ENCODE measurements at regions not wholly inside any gene's neighbourhood (a gene's known extent, or its start where the extent isn't known, plus 50 kb on each side); places are given as distances from the start of the nearest gene placed in this dataset.

DNA sequence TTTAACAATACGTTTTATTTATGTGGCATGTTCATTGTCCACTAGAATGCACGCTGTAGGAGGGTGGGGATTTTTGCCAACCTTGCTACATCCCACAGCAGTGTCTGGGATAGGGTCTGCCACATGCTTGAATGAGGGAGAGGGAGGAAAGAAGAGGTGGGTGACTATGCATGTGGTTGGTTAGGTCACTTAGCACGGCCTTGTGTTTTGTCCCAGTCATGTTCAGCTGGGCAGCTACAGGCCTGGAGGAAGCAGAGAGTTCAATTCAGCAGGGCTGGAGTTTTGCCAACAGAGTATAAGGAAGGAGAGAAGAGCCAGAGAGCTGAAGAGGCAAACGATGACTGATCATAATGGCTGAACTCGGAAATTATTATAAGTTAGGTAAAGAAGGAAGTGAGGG is 268.4 kb upstream of the NSMCE3 start:
- in situ Hi-C loops (cut with MboI; ENCODE audit: low sequenced_read_pairs) = no loop called here

More for the DNA sequence above, 268.4 kb upstream of the NSMCE3 start:
- no peaks in the 10 kb centered on the region for H3K79me1 ChIP-seq (ENCODE audit: low read depth in 1 of 2, low read length in 2 of 2)
- no peaks in the 10 kb centered on the region for H3K4me1 ChIP-seq (ENCODE audit: control insufficient read depth, insufficient read depth, low read length)
- H3K27ac ChIP-seq (ENCODE audit: insufficient read depth, low read length) = no peak overlapping the region
- no peak overlapping the region for H2AFZ ChIP-seq (replicated peaks; ENCODE audit: low read length, poor library complexity)
- intact Hi-C loops (cut with micrococcal nuclease) (no loop called here), dilution Hi-C loops (cut with HindIII; ENCODE audit: low sequenced_read_pairs, unreplicated experiment) (no loop called here)
- no peak overlapping the region for H3K4ac ChIP-seq (ENCODE audit: low read depth, low read length)
- H4K5ac ChIP-seq (ENCODE audit: low read depth, low read length) = no peak overlapping the region
- no peak overlapping the region for H2AK9ac ChIP-seq (replicated peaks; ENCODE audit: low read depth, low read length, poor library complexity)
- no peak overlapping the region for H2BK15ac ChIP-seq (ENCODE audit: low read depth, low read length)
- no peaks in the 10 kb centered on the region for H3K9me3 ChIP-seq (ENCODE audit: control insufficient read depth, insufficient read depth, low read length)
- no peak overlapping the region for H4K8ac ChIP-seq (ENCODE audit: low read depth in 2 of 2, low read length in 2 of 2)
- ChIA-PET POLR2A (ENCODE audit: unreplicated experiment) (no interaction called here), CTCF (no interaction called here)
- no peaks in the 10 kb centered on the region for H3K9me1 ChIP-seq (ENCODE audit: insufficient read depth, low read length)
- no peak overlapping the region for H3K56ac ChIP-seq (ENCODE audit: extremely low read depth, insufficient read depth, low read length)
- no peak overlapping the region for H3K4me3 ChIP-seq (ENCODE audit: insufficient read depth, low read depth, low read length)
- no peak for ATAC-seq (ENCODE audit: low read depth)
- no peak for DNase-seq
- H2BK120ac ChIP-seq (ENCODE audit: low read depth, low read length) = no peak overlapping the region
- no peak overlapping the region for H3K14ac ChIP-seq (replicated peaks; ENCODE audit: low read depth, low read length)
- BruUV-seq (replicated peaks) = no TSS peak
- no peak overlapping the region for H2AK5ac ChIP-seq (ENCODE audit: low read depth, low read length)
- H3K9ac ChIP-seq (ENCODE audit: low read depth, low read length) = no peak overlapping the region
- no peak overlapping the region for H2BK5ac ChIP-seq (ENCODE audit: low read depth, low read length, poor library complexity, severe bottlenecking)
- H4K91ac ChIP-seq (ENCODE audit: insufficient read depth, low read depth, low read length) = no peak overlapping the region
- TF ChIP-seq MAZ (IDR thresholded peaks at IDR 0.05; ENCODE audit: borderline replicate concordance, low read depth, low read length) (no peak), RFX5 (IDR thresholded peaks at IDR 0.05; ENCODE audit: low read depth, low read length) (no peak), RAD21 (IDR thresholded peaks at IDR 0.05; ENCODE audit: low read length) (no peak), FOS (IDR thresholded peaks at IDR 0.05; ENCODE audit: low read depth, low read length) (no peak), RCOR1 (IDR thresholded peaks at IDR 0.05; ENCODE audit: insufficient replicate concordance, low read length) (no peak), SMC3 (IDR thresholded peaks at IDR 0.05; ENCODE audit: low read depth, low read length) (no peak), BHLHE40 (IDR thresholded peaks at IDR 0.05; ENCODE audit: low read depth, low read length) (no peak), POLR2A (IDR thresholded peaks at IDR 0.05; ENCODE audit: low read depth, low read length) (no peak), CHD1 (IDR thresholded peaks at IDR 0.05; ENCODE audit: low read depth, low read length) (no peak)
- TF ChIP-seq, protein P1, sequence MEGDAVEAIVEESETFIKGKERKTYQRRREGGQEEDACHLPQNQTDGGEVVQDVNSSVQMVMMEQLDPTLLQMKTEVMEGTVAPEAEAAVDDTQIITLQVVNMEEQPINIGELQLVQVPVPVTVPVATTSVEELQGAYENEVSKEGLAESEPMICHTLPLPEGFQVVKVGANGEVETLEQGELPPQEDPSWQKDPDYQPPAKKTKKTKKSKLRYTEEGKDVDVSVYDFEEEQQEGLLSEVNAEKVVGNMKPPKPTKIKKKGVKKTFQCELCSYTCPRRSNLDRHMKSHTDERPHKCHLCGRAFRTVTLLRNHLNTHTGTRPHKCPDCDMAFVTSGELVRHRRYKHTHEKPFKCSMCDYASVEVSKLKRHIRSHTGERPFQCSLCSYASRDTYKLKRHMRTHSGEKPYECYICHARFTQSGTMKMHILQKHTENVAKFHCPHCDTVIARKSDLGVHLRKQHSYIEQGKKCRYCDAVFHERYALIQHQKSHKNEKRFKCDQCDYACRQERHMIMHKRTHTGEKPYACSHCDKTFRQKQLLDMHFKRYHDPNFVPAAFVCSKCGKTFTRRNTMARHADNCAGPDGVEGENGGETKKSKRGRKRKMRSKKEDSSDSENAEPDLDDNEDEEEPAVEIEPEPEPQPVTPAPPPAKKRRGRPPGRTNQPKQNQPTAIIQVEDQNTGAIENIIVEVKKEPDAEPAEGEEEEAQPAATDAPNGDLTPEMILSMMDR (conservative IDR thresholded peaks at IDR 0.05; ENCODE audit: low read depth, low read length) = no peak
- TF ChIP-seq, protein P2, sequence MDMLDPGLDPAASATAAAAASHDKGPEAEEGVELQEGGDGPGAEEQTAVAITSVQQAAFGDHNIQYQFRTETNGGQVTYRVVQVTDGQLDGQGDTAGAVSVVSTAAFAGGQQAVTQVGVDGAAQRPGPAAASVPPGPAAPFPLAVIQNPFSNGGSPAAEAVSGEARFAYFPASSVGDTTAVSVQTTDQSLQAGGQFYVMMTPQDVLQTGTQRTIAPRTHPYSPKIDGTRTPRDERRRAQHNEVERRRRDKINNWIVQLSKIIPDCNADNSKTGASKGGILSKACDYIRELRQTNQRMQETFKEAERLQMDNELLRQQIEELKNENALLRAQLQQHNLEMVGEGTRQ (IDR thresholded peaks at IDR 0.05; ENCODE audit: low read depth, low read length) = no peak
- H3K18ac ChIP-seq (ENCODE audit: low read depth, low read length) = no peak overlapping the region
- H3K4me2 ChIP-seq (ENCODE audit: low read depth, low read length) = no peak overlapping the region
- H4K20me1 ChIP-seq (ENCODE audit: insufficient read depth, low read length) = no peaks in the 10 kb centered on the region
- no peak overlapping the region for H2BK20ac ChIP-seq (ENCODE audit: low read depth, low read length)
- WGBS, 2 experiments (ENCODE audit: extremely low coverage in 2 of 2, insufficient read length in 1 of 2) = no CpG with 5 or more reads among the region's 5 CpGs
- no peak overlapping the region for H3K23ac ChIP-seq (ENCODE audit: low read depth, low read length)
- H3K36me3 ChIP-seq (ENCODE audit: control insufficient read depth, insufficient read depth, low read length) = no peaks in the 10 kb centered on the region
- no peaks in the 10 kb centered on the region for H3K27me3 ChIP-seq (ENCODE audit: control insufficient read depth, insufficient read depth, low read length)
